CD4-positive, alpha-beta T cell (primary cell): ENCODE measurements at regions not wholly inside any gene's neighbourhood (a gene's known extent, or its start where the extent isn't known, plus 50 kb on each side); places are given as distances from the start of the nearest gene placed in this dataset.
"Not testable (repeated sequence)": the region's sequence is repeated elsewhere in the genome, so short reads cannot be mapped to it uniquely, and the experiment has no call there.

Experiments used
- ATAC-seq: fragments of 200-7000 bp; cut with Tn5 transposase; one replicate; pipeline ENCODE4 v1.10.0; 2022; ENCODE audit warnings: mild to moderate bottlenecking; ENCODE audit not compliant: poor library complexity
- CTCF ChIA-PET: fragments of 350-600 bp; sonication (Branson Sonifier 250); formaldehyde crosslinking; loops from one replicate; lab custom pipeline; 2021; ENCODE audit warnings: antibody characterized with exemption, inconsistent platforms; lab: Charles Lee
- POLR2A ChIA-PET: fragments of 350-600 bp; sonication (Branson Sonifier 250); formaldehyde crosslinking; loops from one replicate; lab custom pipeline; 2021; ENCODE audit warnings: antibody characterized with exemption, inconsistent platforms; lab: Charles Lee
- DNase-seq, 14 experiments: peaks; one replicate each; pipeline ENCODE4 v3.0.0-alpha.2; 2013 to 2020; ENCODE audit warnings: mixed read lengths in 2 of 14
- H3K27ac ChIP-seq, 2 donors: one replicate each; pipeline versions ENCODE4 v1.5.1 to v1.7.0; 2013; ENCODE audit warnings: low read length in 2 of 2, low read depth in 1 of 2, mild to moderate bottlenecking in 1 of 2
- H3K27me3 ChIP-seq, 2 experiments: 1 replicate in 1 of 2; 2 replicates in 1 of 2; pipeline versions ENCODE4 v1.6.1 to v1.7.0; 2013; ENCODE audit warnings: low read length in 2 of 2, control low read depth in 1 of 2, mild to moderate bottlenecking in 1 of 2, moderate library complexity in 1 of 2; ENCODE audit not compliant: insufficient read depth in 2 of 2, control insufficient read depth in 1 of 2
- H3K36me3 ChIP-seq: one replicate; pipeline ENCODE4 v1.6.1; 2013; ENCODE audit warnings: low read length, control low read depth; ENCODE audit not compliant: insufficient read depth
- H3K4me1 ChIP-seq: one replicate; pipeline ENCODE4 v1.6.1; 2013; ENCODE audit warnings: low read length, control low read depth; ENCODE audit not compliant: insufficient read depth
- H3K4me3 ChIP-seq: one replicate; pipeline ENCODE4 v1.5.1; 2013; ENCODE audit warnings: mild to moderate bottlenecking, low read length, moderate library complexity
- H3K9me3 ChIP-seq, 2 experiments: 1 replicate in 1 of 2; 2 replicates in 1 of 2; pipeline versions ENCODE4 v1.6.1 to v1.7.0; 2013; ENCODE audit warnings: low read length in 2 of 2, mild to moderate bottlenecking in 2 of 2, control low read depth in 1 of 2, moderate library complexity in 1 of 2; ENCODE audit not compliant: control insufficient read depth in 1 of 2, insufficient read depth in 1 of 2
- H3K27ac Mint-ChIP-seq: one replicate; pipeline ENCODE4 v1.8.0; 2020; ENCODE audit warnings: mixed read lengths
- H3K27me3 Mint-ChIP-seq: one replicate; pipeline ENCODE4 v1.8.0; 2021; ENCODE audit warnings: mixed read lengths
- H3K36me3 Mint-ChIP-seq: one replicate; pipeline ENCODE4 v1.8.0; 2021; ENCODE audit warnings: low read depth, mixed read lengths
- H3K4me1 Mint-ChIP-seq: one replicate; pipeline ENCODE4 v1.8.0; 2021; ENCODE audit warnings: low read depth, mixed read lengths
- H3K4me3 Mint-ChIP-seq: one replicate; pipeline ENCODE4 v1.8.0; 2020; ENCODE audit warnings: mild to moderate bottlenecking, mixed read lengths
- H3K9me3 Mint-ChIP-seq: one replicate; pipeline ENCODE4 v1.8.0; 2020; ENCODE audit warnings: mixed read lengths
- CTCF ChIP-seq: fragments of 200-600 bp; IDR thresholded peaks from one replicate; pipeline ENCODE4 v1.8.0; 2022; ENCODE audit warnings: antibody characterized with exemption, mild to moderate bottlenecking
- intact Hi-C, 2 experiments: fragments of 100-400 bp; cut with DNase I in 1 of 2; cut with micrococcal nuclease in 1 of 2; formaldehyde crosslinking; loops; one replicate each; pipeline versions ENCODE4 v1.15.1 to v1.9.0; 2023 to 2025; cut with DNase I, micrococcal nuclease

GRCh38 chr17:71870546-71870862, 250.3 kb upstream of the SOX9 start:
- no peak overlapping the region for H3K4me3 Mint-ChIP-seq
- Histone ChIP-seq H3K27me3 (no peaks in the 10 kb centered on the region), H3K27ac (no peak overlapping the region), H3K36me3 (no peaks in the 10 kb centered on the region), H3K9me3 (peaks cover 0 to 4% of the 10 kb centered on the region in 2 experiments), H3K4me1 (no peaks in the 10 kb centered on the region), H3K4me3 (no peak overlapping the region)
- no peaks in the 10 kb centered on the region for H3K4me1 Mint-ChIP-seq
- ATAC-seq, result no peak
- TF ChIP-seq CTCF, result no peak
- H3K27me3 Mint-ChIP-seq, result no peaks in the 10 kb centered on the region
- H3K9me3 Mint-ChIP-seq, result no peaks in the 10 kb centered on the region
- ChIA-PET POLR2A (no interaction called here), CTCF (no interaction called here)
- intact Hi-C loops, result no loop called here
- no peak overlapping the region for H3K27ac Mint-ChIP-seq
- DNase-seq, result no peak
- no peaks in the 10 kb centered on the region for H3K36me3 Mint-ChIP-seq

GRCh38 chr17:71872843-71873485, 247.9 kb upstream of the SOX9 start:
- H3K9me3 Mint-ChIP-seq, result no peaks in the 10 kb centered on the region
- Histone ChIP-seq H3K9me3 (peaks cover 0 to 5% of the 10 kb centered on the region in 2 experiments), H3K36me3 (no peaks in the 10 kb centered on the region), H3K27ac (no peak overlapping the region), H3K27me3 (no peaks in the 10 kb centered on the region), H3K4me1 (no peaks in the 10 kb centered on the region), H3K4me3 (no peak overlapping the region)
- DNase-seq, result no peak
- ATAC-seq, result no peak
- TF ChIP-seq CTCF, result no peak
- intact Hi-C loops, result no loop called here
- H3K4me1 Mint-ChIP-seq, result no peaks in the 10 kb centered on the region
- no peak overlapping the region for H3K27ac Mint-ChIP-seq
- ChIA-PET CTCF (no interaction called here), POLR2A (no interaction called here)
- no peaks in the 10 kb centered on the region for H3K27me3 Mint-ChIP-seq
- H3K36me3 Mint-ChIP-seq, result no peaks in the 10 kb centered on the region
- H3K4me3 Mint-ChIP-seq, result no peak overlapping the region

GRCh38 chr17:71874773-71875172, 246.0 kb upstream of the SOX9 start:
- H3K4me1 Mint-ChIP-seq, POLR2A ChIA-PET, H3K36me3 Mint-ChIP-seq, H3K4me3 ChIP-seq, intact Hi-C loops, H3K27me3 Mint-ChIP-seq, H3K27ac Mint-ChIP-seq, CTCF ChIA-PET, H3K4me1 ChIP-seq, H3K27ac ChIP-seq, H3K27me3 ChIP-seq, H3K36me3 ChIP-seq, H3K9me3 ChIP-seq, H3K9me3 Mint-ChIP-seq, DNase-seq, H3K4me3 Mint-ChIP-seq, ATAC-seq: not testable (repeated sequence)

GRCh38 chr17:71878271-71878670, 242.5 kb upstream of the SOX9 start:
- POLR2A ChIA-PET, result no interaction called here
- no peak overlapping the region for H3K4me3 Mint-ChIP-seq
- H3K9me3 Mint-ChIP-seq, result peaks cover under 1% of the 10 kb centered on the region
- no peak overlapping the region for H3K27ac Mint-ChIP-seq
- no peaks in the 10 kb centered on the region for H3K4me1 Mint-ChIP-seq
- no peaks in the 10 kb centered on the region for H3K36me3 Mint-ChIP-seq
- Histone ChIP-seq H3K9me3 (peaks cover 0 to 5% of the 10 kb centered on the region in 2 experiments), H3K27ac (no peak overlapping the region), H3K4me1 (no peaks in the 10 kb centered on the region), H3K36me3 (no peaks in the 10 kb centered on the region), H3K4me3 (no peak overlapping the region), H3K27me3 (no peaks in the 10 kb centered on the region)
- intact Hi-C loops, result no loop called here
- TF ChIP-seq CTCF, result no peak
- CTCF ChIA-PET, result no interaction called here
- ATAC-seq, result no peak
- H3K27me3 Mint-ChIP-seq, result no peaks in the 10 kb centered on the region
- DNase-seq, result no peak
